GM18873 (cell line): ENCODE measurements at regions not wholly inside any gene's neighbourhood (a gene's known extent, or its start where the extent isn't known, plus 50 kb on each side); places are given as distances from the start of the nearest gene placed in this dataset.
"Not testable (repeated sequence)": the region's sequence is repeated elsewhere in the genome, so short reads cannot be mapped to it uniquely, and the experiment has no call there.

Experiments
- ATAC-seq: cut with Tn5 transposase; IDR thresholded peaks from one replicate; pipeline ENCODE4 v1.9.1; 2021; ENCODE audit warnings: mild to moderate bottlenecking, moderate library complexity, moderate number of reproducible peaks; ENCODE audit not compliant: unreplicated experiment, low FRiP score

- peak; percentile 84 for ATAC-seq
Observed at GRCh38 chr13:52565324-52565723, 76.9 kb upstream of the HNRNPA1L2 start.

- peak; percentile 64 for ATAC-seq
Observed at GRCh38 chr13:52569904-52570602, 72.2 kb upstream of the HNRNPA1L2 start.

GRCh38 chr13:52571163-52571562, 71.1 kb upstream of the HNRNPA1L2 start:
- not testable (repeated sequence) for ATAC-seq

GRCh38 chr13:52582962-52583361, 59.3 kb upstream of the HNRNPA1L2 start:
- peak; percentile 91 for ATAC-seq
